ENCODE measurements at regions not wholly inside any gene's neighbourhood (a gene's known extent, or its start where the extent isn't known, plus 50 kb on each side); places are given as distances from the start of the nearest gene placed in this dataset.

GRCh38 chr6:71206089-71206488 is 82.5 kb upstream of the OGFRL1 start:
- H3K4me2 ChIP-seq (ENCODE audit: low read length), result no peak overlapping the region
- H3K4me3 ChIP-seq (ENCODE audit: low read length), result no peak overlapping the region
- no peak overlapping the region for H3K9ac ChIP-seq (ENCODE audit: low read length)
- no peaks in the 10 kb centered on the region for H3K9me2 ChIP-seq (replicated peaks; ENCODE audit: low read length)
- POLR2A ChIA-PET (ENCODE audit: unreplicated experiment), result interaction anchor here (0.6 kb wide), 1 partner anchor 133 kb away, joined by 3 read pairs; no protein-coding TSS in a partner anchor
- CTCF ChIA-PET, result no interaction called here
- no peaks in the 10 kb centered on the region for H3K27me3 ChIP-seq (ENCODE audit: low read length)
- 0 out of 2 replicates have a peak, but pooled peaks cover 6% of the 10 kb centered on the region for H3K4me1 ChIP-seq (ENCODE audit: insufficient read depth, low read length)
- no peak overlapping the region for H3K27ac ChIP-seq (ENCODE audit: low read length)
- no peak overlapping the region for H2AFZ ChIP-seq (ENCODE audit: low read length)
- H3K79me2 ChIP-seq (ENCODE audit: low read length), result no peaks in the 10 kb centered on the region
- DNase-seq (no peak), ATAC-seq (no peak; the same call in 1 of the 2 replicates)
- H4K20me1 ChIP-seq (ENCODE audit: low read length), result no peaks in the 10 kb centered on the region
- TF ChIP-seq, protein P1, sequence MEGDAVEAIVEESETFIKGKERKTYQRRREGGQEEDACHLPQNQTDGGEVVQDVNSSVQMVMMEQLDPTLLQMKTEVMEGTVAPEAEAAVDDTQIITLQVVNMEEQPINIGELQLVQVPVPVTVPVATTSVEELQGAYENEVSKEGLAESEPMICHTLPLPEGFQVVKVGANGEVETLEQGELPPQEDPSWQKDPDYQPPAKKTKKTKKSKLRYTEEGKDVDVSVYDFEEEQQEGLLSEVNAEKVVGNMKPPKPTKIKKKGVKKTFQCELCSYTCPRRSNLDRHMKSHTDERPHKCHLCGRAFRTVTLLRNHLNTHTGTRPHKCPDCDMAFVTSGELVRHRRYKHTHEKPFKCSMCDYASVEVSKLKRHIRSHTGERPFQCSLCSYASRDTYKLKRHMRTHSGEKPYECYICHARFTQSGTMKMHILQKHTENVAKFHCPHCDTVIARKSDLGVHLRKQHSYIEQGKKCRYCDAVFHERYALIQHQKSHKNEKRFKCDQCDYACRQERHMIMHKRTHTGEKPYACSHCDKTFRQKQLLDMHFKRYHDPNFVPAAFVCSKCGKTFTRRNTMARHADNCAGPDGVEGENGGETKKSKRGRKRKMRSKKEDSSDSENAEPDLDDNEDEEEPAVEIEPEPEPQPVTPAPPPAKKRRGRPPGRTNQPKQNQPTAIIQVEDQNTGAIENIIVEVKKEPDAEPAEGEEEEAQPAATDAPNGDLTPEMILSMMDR (conservative IDR thresholded peaks at IDR 0.05; ENCODE audit: low read depth, low read length), result no peak
- no peak for TF ChIP-seq EZH2phosphoT487 (IDR thresholded peaks at IDR 0.05; ENCODE audit: borderline replicate concordance, low read length)
- TF ChIP-seq EZH2 (IDR thresholded peaks at IDR 0.05; ENCODE audit: low read length, unreplicated experiment), result no peak
- H3K9me3 ChIP-seq (ENCODE audit: low read length), result no peaks in the 10 kb centered on the region
- no peaks in the 10 kb centered on the region for H3F3A ChIP-seq (ENCODE audit: low read length, unreplicated experiment)
- intact Hi-C loops (cut with micrococcal nuclease), result no loop called here
- no peaks in the 10 kb centered on the region for H3K36me3 ChIP-seq (ENCODE audit: low read depth, low read length)
- BruUV-seq (replicated peaks), result no TSS peak

- Histone ChIP-seq H3K4me2 (ENCODE audit: low read length) (no peak overlapping the region), H3K27ac (ENCODE audit: low read length) (no peak overlapping the region), H3K9me2 (replicated peaks; ENCODE audit: low read length) (no peaks in the 10 kb centered on the region), H3K79me2 (ENCODE audit: low read length) (no peaks in the 10 kb centered on the region), H3K4me1 (ENCODE audit: insufficient read depth, low read length) (0 out of 2 replicates have a peak, but pooled peaks cover 6% of the 10 kb centered on the region), H2AFZ (ENCODE audit: low read length) (no peak overlapping the region), H4K20me1 (ENCODE audit: low read length) (no peaks in the 10 kb centered on the region), H3K9me3 (ENCODE audit: low read length) (no peaks in the 10 kb centered on the region), H3K9ac (ENCODE audit: low read length) (no peak overlapping the region), H3K4me3 (ENCODE audit: low read length) (no peak overlapping the region), H3K27me3 (ENCODE audit: low read length) (no peaks in the 10 kb centered on the region), H3K36me3 (ENCODE audit: low read depth, low read length) (no peaks in the 10 kb centered on the region), H3F3A (ENCODE audit: low read length, unreplicated experiment) (no peaks in the 10 kb centered on the region)
- CTCF ChIA-PET, result no interaction called here
- no peak for ATAC-seq
- no TSS peak for BruUV-seq (replicated peaks)
- POLR2A ChIA-PET (ENCODE audit: unreplicated experiment), result no interaction called here
- TF ChIP-seq, protein P1 (conservative IDR thresholded peaks at IDR 0.05; ENCODE audit: low read depth, low read length), result no peak
- no peak for TF ChIP-seq EZH2 (IDR thresholded peaks at IDR 0.05; ENCODE audit: low read length, unreplicated experiment)
- no peak for TF ChIP-seq EZH2phosphoT487 (IDR thresholded peaks at IDR 0.05; ENCODE audit: borderline replicate concordance, low read length)
- intact Hi-C loops (cut with micrococcal nuclease), result no loop called here
- no peak for DNase-seq
Observed at GRCh38 chr6:71209206-71209605, 79.4 kb upstream of the OGFRL1 start.

- Histone ChIP-seq H3K4me2 (ENCODE audit: low read length) (no peak overlapping the region), H3K9me3 (ENCODE audit: low read length) (no peaks in the 10 kb centered on the region), H3K79me2 (ENCODE audit: low read length) (no peaks in the 10 kb centered on the region), H2AFZ (ENCODE audit: low read length) (no peak overlapping the region), H4K20me1 (ENCODE audit: low read length) (no peaks in the 10 kb centered on the region), H3K9me2 (replicated peaks; ENCODE audit: low read length) (no peaks in the 10 kb centered on the region), H3K4me1 (ENCODE audit: insufficient read depth, low read length) (0 out of 2 replicates have a peak, but pooled peaks cover 6% of the 10 kb centered on the region), H3K36me3 (ENCODE audit: low read depth, low read length) (no peaks in the 10 kb centered on the region), H3K27ac (ENCODE audit: low read length) (no peak overlapping the region), H3K27me3 (ENCODE audit: low read length) (no peaks in the 10 kb centered on the region), H3K9ac (ENCODE audit: low read length) (no peak overlapping the region), H3F3A (ENCODE audit: low read length, unreplicated experiment) (no peaks in the 10 kb centered on the region), H3K4me3 (ENCODE audit: low read length) (no peak overlapping the region)
- DNase-seq (no peak), ATAC-seq (no peak)
- intact Hi-C loops (cut with micrococcal nuclease), result no loop called here
- no TSS peak for BruUV-seq (replicated peaks)
- POLR2A ChIA-PET (ENCODE audit: unreplicated experiment), result no interaction called here
- CTCF ChIA-PET, result no interaction called here
- TF ChIP-seq, protein P1 (conservative IDR thresholded peaks at IDR 0.05; ENCODE audit: low read depth, low read length), result no peak
- TF ChIP-seq EZH2 (IDR thresholded peaks at IDR 0.05; ENCODE audit: low read length, unreplicated experiment), result no peak
- no peak for TF ChIP-seq EZH2phosphoT487 (IDR thresholded peaks at IDR 0.05; ENCODE audit: borderline replicate concordance, low read length)
Observed at GRCh38 chr6:71209626-71210025, 79.0 kb upstream of the OGFRL1 start.
